ENCODE measurements at regions not wholly inside any gene's neighbourhood (a gene's known extent, or its start where the extent isn't known, plus 50 kb on each side); places are given as distances from the start of the nearest gene placed in this dataset.

DNA sequence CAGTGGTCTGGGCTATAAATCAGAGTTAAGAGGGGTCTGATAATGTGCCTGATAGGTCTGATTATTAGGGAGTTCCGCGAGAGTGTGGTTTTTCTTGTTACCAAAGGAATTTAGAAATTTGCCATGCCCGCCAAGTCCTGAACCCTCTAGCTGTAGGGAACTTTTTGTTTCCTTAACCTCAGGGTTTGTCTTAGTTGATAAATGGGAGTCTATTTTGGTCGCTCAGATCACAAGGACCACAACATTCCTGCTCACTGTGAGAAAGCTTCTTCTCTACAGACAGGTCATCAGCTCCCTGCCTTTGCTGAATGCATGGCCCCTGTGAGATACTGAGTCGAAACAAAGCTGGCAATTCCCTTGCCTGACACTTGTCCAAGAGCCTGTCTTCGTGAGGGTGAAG lies 497.8 kb downstream of the HS3ST4 start:
- no peak for DNase-seq (ENCODE audit: low read depth)

DNA sequence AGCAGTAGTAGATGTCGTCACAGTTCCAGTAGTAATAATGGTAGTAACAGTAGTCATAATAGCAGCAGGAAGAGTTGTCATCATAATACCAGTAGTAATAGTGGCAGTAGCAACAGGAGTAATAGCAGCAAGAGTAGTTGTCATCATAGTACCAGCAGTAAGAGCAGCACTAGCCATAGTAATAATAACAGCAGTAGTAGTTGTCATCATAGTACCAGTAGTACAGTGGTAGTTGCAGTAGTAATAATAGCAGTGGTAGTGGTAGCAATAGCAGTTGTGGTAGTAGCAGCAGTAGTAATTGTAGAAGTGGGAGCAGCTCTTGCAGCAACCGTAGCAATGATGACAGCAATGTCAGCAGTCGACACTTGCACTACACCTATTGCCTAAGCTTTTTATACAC lies 502.8 kb downstream of the HS3ST4 start:
- no peak for DNase-seq (ENCODE audit: low read depth)

DNA sequence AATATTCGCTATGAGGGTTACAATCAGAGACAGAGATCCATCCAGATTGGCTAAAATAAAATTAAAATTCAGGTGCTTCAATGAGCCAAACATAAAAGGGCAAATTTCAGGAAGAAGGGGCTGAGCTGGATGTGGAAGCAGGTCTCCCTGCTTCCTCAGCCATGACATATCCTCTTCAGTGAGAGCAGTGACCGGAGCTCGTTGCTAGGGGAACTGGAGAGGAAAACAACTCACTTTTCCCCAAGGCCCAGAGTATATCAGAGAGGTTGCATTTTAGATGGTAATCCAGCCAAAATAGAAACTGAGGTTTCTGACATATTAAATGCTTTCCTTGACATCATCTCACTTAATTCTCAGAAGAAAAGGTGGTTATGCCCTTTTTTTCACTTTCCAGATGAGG lies 503.5 kb downstream of the HS3ST4 start:
- no peak for DNase-seq (ENCODE audit: low read depth)

DNA sequence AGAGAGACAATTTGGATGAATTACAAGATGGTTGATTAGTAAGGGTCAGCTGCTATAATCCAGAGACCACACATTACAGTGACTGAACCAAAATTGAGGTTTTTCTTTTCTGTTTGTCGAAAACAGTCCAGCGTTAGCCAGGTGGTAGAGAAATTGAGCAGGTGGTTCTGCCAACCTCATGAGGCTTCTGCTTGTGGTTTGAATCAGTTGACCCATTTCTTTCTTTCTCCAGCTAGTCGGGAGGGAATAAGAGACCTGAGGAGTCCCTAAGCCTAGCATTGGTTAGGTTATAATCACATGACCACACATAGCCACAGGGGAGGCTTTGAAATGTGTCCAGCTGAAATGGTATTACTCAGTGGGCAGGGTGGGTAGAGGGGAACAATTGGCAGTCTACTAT lies 504.6 kb downstream of the HS3ST4 start:
- DNase-seq (ENCODE audit: low read depth) = no peak

DNA sequence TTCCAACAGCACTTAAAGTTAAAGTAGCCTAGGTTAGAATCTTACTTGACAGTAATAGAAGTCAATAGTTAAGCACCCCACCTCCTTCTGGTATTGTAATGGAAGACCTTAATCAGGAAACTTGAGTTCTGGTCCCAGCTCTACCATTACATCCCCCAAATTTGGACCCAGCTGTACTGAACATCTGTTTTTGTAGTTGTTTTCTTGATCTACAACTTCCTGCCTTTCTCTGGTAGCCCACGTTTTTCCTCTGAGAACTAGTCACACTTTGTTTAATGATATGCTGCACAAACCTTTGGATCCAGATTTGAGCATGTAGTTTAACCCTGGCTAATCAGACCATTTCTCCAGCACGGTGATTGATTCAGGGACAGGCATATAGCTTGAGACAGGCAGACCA lies 505.0 kb downstream of the HS3ST4 start:
- no peak for DNase-seq (ENCODE audit: low read depth)

DNA sequence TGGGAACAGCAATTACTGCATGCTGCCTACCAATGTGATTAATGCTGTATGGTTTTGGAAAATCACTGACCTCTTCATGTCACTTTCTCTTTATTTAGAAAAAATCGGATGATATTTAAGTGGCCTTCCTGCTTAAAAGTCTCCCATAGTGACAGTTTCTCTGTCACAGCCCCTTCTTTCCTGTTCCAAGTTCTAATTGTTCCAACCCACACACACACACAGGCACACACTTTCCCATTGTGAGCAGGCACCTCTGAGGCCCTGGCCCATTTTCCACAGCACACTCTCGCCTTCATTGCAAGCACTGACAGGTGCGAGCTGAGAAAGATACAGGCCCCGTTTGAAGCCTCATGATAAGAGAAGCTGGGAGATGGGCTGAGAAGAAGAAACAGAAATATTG lies 505.9 kb downstream of the HS3ST4 start:
- DNase-seq (ENCODE audit: low read depth) = no peak

DNA sequence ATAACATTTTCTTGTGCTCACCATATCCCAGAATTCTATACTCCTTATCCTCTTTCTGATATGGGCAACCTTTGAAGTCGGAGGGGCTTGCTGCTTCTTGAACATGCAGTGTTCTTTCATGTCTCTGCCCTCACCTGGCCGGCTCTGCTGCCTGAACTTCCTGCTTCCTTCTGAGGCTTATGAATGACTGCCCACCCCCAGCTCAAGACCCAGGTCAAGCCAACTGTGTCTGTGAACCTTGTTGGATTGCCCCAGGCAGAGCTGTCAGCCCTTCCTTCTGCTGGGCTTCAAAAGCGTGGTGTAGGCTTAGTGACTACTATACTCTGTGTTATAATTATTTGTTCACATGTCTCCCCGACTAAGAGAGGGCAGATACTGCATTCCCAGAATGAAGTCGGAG lies 506.5 kb downstream of the HS3ST4 start:
- no peak for DNase-seq (ENCODE audit: low read depth)

DNA sequence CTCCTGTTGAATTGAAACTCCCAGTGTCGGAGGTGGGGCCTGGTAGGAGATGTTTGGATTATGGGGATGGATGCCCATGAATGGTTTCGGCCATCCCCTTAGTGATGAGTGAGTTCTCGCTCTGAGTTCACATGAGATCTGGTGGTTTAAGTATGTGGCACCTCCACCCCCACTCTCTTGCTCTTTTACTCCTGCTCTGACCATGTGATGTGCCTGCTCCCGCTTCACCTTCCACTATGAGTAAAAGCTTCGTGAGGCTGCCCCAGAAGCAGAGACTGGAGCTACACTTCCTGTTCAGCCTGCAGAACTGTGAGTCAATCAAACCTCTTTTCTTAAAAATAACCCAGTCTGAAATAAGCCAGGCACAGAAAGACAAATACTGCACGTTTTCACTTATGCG lies 512.4 kb downstream of the HS3ST4 start:
- DNase-seq (ENCODE audit: low read depth) = no peak

DNA sequence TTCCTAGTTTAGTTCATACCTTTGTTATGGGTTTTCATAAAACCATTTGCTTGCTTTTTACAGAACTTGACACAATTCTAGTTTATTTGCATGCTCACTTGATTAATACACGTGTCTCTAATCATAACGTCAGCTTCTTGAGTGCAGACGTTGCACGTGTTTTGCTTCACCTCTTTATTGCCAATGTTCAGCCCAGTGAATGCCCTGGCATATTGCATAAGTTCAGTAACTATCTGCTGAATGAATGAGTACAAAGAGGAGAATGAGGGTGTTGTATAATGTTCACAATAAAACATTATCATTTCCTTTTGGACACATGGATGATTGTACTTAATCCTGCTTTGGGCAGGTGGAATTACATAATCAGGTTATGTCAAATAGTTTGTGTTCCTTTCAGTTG lies 519.8 kb downstream of the HS3ST4 start:
- no peak for DNase-seq (ENCODE audit: low read depth)

DNA sequence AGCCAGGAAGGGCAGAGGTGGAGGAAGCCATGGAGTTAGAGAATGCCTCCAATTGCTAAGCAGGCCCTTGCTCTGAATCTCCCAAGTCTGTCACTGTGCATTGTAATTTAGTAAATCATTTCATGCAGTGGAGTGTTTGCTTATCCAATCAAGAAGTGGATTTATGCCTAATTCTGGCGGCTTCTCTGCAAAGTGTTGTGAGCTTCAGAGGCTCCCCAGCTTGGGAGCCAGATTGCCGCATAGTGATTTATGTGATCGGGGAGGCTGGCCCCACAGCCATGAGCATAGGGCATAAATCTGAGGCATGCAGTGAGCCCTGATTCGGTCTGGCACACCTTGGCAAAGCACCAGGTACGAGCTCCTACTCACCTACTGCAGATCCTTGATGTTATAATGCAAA lies 520.8 kb downstream of the HS3ST4 start:
- no peak for DNase-seq (ENCODE audit: low read depth)

DNA sequence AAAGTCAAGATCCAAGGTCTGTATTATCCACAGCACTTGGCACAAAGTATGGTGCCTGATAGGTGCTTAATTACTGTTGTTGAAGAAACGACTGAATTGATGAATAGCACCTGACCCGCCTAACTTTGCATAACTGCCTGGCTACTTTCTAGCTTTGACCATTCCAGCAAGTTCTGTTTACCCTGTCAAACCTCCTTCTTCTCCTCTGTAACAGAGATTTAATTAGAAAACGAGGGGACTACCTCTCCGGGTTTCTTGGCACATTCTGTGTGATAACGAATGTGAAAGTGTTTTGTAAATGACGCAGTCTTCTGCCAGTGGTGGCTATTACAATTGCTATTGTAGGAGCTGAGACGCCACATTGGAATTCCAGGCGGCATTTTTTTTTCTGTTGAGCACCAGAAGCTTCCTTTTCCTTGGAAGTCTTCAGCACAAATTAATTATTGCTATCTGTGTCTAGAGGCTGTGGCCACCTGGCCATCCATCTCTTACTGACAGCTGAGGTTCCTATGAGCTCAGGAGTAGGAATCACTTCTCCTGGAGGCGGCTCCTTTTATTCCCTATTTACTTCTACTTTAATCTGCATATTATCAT lies 522.9 kb downstream of the HS3ST4 start:
- DNase-seq (ENCODE audit: low read depth) = no peak

DNA sequence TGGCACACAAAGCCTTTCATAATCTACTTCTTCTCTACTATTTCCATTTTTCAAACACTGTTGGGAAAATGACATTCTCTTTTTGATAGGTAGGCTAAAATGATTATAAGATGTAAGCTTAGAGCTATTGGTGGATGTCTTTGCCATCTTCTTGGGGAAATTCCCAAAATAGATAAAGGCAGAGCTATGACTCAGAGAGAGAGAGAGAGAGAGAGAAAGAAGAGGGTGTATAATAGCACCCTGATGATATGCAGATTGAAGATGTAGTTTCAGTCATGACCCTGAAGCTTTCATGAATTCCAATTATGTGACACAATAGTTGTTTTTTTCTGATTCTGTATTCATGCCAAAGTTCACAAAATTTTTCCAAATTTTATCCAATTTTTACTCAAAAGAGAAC lies 529.1 kb downstream of the HS3ST4 start:
- DNase-seq (ENCODE audit: low read depth) = no peak

DNA sequence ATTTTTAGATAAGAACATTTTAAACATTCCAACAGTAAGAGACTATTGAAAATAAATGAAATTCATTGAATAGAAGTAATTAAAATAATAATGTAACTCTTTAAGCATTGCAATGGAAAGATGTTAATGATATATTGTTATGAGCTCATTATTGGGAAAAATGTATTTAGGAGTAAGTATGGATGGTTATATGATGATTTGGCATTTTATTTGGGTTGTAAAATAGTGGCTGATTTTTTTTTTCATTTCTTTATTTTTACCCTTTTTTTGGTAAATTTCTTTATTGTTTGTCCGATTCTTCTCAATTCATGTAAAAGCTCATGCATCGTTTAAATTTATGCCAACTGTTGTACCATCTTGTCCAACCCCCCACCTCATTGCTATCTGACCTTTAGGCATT lies 539.9 kb downstream of the HS3ST4 start:
- DNase-seq (ENCODE audit: low read depth) = no peak

DNA sequence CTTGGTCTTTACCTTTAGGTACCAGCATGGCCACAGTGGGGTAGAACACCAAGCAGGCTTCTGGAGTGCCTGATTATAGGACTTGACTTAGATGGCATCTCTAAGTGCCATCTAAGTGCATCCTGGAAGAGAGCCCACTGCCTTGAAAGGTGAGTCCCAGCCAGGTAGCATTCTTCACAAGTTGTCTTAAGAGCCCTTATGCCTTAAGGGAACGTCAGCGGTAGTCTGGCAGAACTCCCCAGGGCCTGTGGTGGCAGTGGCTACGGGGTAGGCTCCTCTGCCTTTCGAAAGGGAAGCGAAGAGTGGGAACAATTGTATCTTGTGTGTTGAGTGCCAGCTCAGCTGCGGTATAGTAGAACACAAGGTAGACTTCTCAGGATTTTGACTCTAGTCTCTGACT lies 549.0 kb downstream of the HS3ST4 start:
- no peak for DNase-seq (ENCODE audit: low read depth)

DNA sequence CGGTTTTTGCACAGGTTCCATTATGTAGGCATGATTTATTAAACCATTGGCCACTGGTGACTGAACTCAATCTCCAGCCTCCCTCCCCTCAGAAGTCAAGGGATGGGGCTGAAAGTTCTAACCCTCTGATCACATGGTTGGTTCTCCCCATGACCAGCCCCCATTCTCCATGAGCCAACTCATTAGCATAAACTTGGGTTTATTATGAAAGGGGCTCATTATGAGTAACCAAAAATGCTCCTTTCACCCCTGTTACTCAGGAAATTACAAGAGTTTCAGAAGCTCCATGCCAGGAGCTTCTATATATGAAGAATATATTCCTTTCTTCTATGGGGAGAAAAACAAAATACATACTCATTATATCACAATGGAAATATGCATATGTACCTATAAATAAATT lies 555.3 kb downstream of the HS3ST4 start:
- no peak for DNase-seq (ENCODE audit: low read depth)

DNA sequence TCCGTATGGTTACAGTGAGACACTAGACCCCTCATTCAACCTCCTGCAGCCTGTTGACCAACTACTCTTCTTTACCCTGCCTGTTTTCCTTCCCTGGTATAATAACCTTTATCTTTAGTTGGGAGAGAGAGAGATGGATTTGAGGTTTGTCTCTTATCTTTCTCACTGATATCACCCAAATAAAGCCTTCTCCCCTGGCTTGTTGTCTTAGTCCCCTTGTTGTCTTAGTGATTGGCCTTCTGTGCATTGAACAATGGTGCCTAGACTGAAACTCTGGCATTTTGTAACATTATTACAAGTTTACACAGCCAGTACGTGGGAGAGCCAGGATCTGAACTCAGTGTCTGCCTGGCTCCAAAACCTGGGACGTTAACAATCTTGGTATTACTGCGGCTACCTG lies 560.8 kb downstream of the HS3ST4 start:
- no peak for DNase-seq (ENCODE audit: low read depth)

DNA sequence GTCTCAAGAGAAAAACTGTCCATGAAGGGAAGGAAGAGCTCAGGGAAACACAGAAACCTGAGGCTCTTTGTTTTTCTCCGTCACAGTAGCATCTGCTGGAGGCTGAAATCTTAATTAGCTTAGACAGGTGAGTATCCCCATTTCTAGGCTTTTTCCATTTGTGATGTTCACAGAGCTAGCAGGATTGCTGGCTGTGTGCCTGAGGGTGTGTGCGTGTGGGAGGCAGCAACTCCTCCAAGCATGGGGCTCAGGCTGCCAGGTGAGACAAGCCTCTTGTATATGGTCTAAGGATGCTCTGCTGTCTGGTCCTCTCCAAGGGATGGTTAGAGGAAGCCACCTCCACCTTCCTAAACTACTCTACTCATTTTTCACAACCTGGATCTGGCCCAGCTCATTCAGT lies 569.9 kb downstream of the HS3ST4 start:
- DNase-seq (ENCODE audit: low read depth) = no peak

DNA sequence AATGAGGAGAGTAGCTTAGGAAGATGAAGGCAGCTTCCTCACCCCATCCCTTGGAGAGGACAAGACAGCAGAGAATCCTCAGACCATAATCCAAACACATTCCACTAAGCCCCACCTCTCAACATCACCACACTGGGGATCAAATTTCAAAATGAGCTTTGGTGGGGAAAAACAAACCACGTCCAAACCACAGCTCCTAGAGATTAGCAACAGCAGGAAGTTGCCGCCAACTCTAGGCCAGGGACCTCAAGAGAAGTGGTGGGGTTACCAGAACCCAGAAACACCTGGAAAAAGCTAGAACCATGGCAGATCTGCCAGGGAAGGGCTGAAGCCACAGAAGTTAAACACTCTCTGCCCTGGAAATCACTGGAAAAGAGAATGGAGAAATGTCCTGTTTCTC lies 571.6 kb downstream of the HS3ST4 start:
- no peak for DNase-seq (ENCODE audit: low read depth)

DNA sequence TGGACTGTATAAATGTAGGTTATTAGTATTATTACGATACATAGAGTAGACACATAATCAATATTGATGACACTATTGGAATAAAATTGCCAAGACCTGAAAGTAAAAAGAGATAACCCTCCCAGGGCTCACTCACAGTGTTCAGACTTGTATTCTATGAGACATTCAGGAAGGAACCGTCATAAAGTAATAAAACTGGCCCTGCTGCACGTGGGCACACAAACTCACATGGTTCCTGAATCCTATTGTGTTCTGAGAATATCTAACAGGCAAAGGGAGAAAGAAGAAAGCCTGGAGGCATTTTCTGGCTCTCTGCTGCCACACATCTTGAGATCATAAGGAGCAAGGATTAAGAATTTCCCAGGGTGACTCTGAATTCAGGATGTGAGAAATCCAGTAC lies 575.9 kb downstream of the HS3ST4 start:
- no peak for DNase-seq (ENCODE audit: low read depth)

DNA sequence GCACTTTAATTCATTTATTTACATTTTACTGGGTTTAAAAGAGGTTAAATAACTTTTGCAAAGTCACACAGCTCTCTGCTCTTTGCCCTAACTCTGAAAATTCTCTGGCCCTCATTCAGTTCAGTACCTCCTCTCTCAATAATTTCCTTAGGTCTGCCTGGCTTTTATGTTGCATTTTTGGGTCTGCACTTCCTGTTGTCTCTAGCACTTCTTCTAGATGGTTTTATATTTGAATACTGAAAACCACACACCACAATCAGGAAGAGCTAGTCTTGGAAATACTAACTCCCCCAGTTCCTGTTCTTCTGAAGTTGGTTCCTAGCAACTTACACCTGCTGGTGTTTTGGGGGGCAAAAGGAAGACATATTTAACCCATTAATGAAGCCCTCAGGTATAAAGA lies 577.9 kb downstream of the HS3ST4 start:
- no peak for DNase-seq (ENCODE audit: low read depth)

DNA sequence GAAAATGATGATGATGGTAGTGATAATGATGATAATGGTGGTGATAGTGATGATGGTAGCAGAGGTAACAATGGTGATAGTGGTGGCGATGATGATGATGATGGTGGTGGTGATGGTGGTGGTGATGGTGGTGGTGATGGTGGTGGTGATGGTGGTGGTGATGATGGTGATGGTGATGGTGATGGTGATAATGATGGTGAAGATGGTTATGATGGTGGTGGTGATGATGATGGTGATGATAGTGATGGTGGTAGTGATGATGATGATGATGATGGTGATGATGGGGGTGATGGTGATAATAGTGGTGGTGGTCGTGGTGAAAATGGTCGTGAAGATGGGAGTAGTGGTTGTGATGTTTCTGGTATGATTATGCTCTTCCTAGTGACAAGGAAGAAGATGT lies 581.8 kb downstream of the HS3ST4 start:
- no peak for DNase-seq (ENCODE audit: low read depth)

DNA sequence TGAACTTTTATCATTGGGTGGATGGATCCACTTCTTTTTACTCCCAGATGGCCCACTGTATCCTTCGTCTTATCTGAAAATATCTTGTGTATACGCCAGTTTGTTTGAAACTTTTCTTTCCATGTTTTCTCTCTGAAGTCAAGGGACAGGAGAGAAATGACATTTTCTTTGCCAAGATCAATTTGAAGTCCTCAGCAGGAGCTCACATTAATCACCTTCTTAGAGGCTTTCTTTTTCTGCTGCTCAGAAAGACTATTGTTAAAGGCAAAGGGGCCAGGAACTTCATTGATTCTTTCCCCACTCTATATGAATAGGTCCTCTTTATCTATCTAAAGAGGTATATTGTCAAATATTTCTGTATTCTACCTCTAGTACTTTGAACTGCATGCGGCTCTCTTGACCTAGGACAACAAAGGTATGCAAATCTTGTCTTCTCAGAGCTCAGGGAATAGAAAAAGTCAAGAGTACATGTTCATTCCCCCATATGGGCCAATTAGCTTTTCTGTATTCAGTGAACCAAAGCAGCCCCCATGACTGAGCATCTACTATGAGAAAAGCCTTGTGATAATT lies 583.3 kb downstream of the HS3ST4 start:
- DNase-seq (ENCODE audit: low read depth) = no peak

DNA sequence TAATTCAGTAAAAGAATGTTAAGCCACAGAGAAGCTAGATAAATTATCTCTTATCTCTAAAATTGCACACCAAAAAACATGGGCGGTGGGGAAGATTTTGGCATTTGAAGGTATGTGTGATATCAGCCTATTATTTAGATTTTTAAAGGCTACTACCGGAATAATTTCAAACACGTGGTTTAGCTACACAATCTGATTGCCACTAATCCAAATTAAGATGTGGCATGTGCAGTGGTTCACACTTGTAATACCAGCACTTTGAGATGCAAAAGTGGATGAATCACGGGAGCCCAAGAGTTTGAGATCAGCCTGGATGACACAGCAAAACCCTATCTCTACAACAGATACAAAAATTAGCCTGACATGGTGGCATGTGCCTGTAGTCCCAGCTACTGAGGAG lies 584.5 kb downstream of the HS3ST4 start:
- no peak for DNase-seq (ENCODE audit: low read depth)

DNA sequence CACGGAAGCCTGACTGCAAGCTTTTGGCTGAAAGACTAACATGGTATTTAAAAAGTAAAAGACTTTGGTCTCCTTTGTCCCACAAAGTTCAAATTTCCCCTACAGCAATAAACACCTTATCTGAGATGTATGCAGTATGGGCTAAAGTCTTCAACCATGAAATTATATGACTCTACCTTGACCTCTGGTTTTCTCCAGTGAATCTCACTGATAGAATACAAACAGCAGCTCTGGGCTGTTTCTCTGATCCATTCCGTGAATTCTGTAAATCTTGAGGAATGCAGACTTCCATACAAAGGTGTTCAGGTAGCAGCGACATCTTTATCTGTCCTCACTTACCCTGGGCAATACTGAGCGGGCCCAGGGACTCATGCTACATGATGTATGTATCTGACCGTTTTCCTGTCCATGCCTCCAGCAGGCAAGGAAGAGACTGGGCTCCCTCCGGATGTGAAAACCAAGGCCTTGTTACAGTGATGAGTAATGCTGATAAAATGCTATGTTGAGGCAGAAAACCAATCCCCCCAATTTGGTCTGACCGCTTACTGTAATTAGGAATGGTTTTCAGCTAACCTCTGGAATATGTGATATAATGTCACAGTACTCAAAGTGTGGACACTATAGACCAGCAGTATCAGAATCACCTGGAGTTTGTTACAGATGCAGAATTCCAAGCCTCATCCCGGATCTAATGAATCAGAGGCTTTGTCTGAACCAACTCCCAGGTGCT lies 589.8 kb downstream of the HS3ST4 start:
- no peak for DNase-seq (ENCODE audit: low read depth)
